Umbilical cord (tissue), 1 donor: ENCODE measurements at regions not wholly inside any gene's neighbourhood (a gene's known extent, or its start where the extent isn't known, plus 50 kb on each side); places are given as distances from the start of the nearest gene placed in this dataset.

Experiments used
- DNase-seq: peaks from one replicate; pipeline ENCODE4 v3.0.0-alpha.2; 2015; ENCODE audit warnings: low spot score

GRCh38 chr2:145680276-145680675 is 1160.4 kb upstream of the ZEB2 start:
- DNase-seq: no peak

GRCh38 chr2:145677371-145677770 is 1157.5 kb upstream of the ZEB2 start:
- no peak for DNase-seq

DNA sequence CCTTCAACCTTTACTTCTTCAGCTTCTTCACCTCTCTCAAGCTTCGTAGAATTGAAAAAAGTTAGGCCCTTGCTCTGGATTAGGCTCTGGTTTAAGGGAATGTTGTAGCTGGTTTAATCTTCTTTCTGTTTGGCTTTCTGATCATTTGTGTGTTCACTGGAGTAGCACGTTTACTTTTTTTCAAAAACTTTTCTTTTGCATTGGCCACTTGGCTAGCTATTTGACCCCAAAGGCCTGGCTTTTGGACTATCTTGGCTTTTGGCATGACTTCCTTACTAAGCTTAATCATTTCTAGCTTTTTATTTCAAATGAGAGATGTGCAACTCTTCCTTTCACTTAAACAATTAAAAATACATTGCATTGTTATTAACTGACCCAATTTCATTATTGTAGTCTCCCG is 1154.8 kb upstream of the ZEB2 start:
- DNase-seq: no peak

- DNase-seq: peak; percentile 93
These were observed 1149.4 kb upstream of the ZEB2 start for GRCh38 chr2:145669301-145669700.

DNA sequence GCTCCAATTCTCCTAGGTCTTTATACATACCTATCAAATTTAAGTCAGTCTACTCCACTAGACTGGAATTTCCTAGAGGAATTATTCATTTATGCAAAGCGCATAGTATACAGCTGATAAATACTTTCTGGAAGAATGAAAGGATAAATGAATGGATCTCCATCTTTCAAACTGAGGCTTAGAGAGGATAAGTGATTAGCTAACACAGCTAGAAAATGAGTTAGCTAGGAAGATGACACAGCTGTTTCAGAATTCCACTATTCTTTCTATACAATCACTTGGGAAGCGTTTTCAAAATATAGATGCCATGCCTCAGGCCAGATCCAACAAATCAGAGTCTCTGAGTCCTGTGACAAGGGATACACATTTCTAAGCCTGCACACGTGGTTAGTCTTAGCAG is 1146.6 kb upstream of the ZEB2 start:
- DNase-seq: peak; percentile 86

GRCh38 chr2:145657265-145657664 is 1137.3 kb upstream of the ZEB2 start:
- no peak for DNase-seq

- peak; percentile 5 for DNase-seq
These were observed 1135.3 kb upstream of the ZEB2 start for GRCh38 chr2:145655165-145655765.

GRCh38 chr2:145654746-145655145 is 1134.8 kb upstream of the ZEB2 start:
- no peak for DNase-seq

GRCh38 chr2:145654156-145654555 is 1134.2 kb upstream of the ZEB2 start:
- peak; percentile 51 for DNase-seq

GRCh38 chr2:145653553-145653952 is 1133.6 kb upstream of the ZEB2 start:
- no peak for DNase-seq

DNA sequence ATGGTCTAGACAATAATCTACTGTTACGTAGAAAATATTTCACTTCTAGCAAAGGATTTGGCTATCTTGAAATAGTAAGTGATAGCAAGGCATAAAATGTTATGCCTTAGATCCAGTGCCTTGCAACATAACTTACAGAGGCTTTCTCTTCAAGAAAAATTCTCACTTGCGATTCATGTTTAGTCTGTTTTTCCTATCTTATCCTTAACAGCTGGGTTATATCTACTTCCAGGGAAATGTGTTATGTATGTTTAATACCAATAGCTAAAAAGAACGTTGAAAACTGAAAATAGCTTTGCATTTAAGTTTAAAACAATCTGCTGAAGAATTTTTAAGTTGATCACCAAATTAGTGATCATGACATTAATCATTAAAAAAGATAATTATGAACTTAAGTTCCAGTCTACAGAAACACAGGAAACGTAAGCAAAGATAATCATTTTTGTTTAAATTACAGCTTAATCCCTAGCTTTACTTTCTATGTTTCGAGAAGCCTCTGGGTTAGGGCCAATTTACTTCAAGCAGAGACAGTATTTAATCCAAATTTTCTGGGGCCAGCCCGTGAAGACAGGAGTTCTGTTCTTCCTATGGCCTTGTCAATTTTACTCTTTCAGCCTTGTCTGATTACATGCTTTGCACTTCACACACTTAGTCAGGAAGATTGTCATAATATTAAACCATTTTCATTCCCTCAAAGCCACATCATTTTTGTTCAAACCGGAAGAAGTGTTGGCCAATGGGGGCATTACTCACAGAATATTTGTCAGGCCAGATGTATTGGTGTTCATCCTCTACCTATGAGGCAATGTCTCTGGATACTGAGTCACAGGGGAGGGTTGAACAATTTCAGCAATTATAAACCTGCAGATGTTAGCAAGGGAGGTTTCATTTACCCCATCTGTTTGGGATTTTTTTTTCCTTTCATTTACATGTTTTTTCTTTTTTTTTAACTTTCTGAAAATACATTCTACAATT is 1132.9 kb upstream of the ZEB2 start:
- peak; percentile 96 for DNase-seq

DNA sequence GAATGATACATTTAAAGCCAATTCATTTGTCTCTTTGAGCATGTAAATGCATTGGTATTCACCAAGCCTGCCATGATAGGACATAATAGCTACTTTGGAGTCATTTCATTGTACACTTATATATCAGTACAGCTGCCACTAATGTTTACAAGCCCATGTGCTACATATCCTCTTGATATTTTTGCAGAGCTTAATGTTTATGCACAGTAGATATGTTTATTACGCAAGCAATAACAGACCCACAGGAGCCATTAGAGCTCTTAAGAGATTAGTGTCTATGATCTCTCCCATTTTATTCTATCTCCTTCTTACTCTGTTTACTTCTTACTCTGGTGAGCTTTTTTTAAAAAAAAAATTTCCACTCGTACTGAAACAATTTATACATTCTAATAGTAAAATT is 1132.1 kb upstream of the ZEB2 start:
- peak; percentile 90 for DNase-seq

DNA sequence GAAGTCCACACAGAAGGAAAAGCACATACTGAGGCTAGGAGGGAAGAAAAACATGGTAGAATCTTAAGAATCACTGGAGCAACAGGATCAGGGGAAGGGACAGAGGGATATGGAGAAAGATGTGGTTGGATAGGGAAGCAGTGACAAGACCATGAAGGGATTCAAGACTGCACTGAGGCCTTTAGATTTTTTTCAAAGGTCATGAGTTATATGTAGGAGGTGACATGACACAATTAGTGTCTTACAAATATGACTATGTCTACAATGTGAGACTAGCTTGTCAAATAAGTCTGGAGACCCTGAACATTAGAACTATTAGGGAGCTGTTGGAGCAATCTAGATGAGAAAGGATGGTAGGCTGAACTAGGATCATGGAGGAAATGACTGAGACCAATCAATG is 1130.3 kb upstream of the ZEB2 start:
- no peak for DNase-seq

DNA sequence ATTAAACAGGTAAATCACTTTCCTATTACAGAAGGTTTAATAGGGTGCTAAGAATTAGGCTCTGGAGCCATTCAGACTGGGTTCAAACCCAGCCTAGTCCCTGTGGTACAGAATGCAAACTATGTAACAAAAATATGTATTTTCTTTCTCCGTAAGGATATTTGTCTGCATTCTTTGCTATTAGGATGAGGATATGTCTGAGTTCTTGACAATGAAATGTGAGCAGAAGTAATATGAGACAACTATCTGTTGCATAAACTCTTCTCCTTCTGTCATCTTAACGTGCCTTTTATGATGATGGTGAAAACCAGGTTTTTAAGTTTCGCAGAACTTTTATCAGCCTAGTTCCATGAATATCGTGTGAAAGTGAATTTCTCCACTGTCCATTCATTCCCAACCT is 1129.1 kb upstream of the ZEB2 start:
- DNase-seq: no peak

DNA sequence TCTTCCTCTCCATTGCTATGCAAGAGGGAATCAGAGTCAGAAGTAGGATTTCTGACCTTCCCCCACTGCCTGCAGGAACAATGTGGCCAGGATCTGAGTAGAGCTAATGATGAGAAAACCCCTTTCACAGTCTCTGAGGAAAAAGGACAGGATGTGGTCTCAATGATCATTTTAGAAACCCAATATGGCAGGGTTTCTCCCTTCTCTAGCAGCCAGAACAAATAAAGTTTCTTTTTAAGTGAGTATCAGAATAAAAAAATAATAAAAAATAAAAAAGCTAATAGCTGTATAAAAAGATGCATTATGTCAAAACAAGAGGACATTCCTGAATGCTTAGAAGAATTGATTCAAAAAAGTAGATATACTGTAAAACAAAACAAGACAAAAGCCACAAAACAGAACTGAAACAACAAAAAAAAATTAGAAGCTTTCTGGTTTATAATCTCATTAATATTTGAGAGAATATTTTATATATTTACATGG is 1124.9 kb upstream of the ZEB2 start:
- no peak for DNase-seq

GRCh38 chr2:145638675-145639074 is 1118.8 kb upstream of the ZEB2 start:
- no peak for DNase-seq

GRCh38 chr2:145635706-145636427 is 1115.9 kb upstream of the ZEB2 start:
- no peak for DNase-seq

- no peak for DNase-seq
These were observed 1111.6 kb upstream of the ZEB2 start for GRCh38 chr2:145631561-145631960.

DNA sequence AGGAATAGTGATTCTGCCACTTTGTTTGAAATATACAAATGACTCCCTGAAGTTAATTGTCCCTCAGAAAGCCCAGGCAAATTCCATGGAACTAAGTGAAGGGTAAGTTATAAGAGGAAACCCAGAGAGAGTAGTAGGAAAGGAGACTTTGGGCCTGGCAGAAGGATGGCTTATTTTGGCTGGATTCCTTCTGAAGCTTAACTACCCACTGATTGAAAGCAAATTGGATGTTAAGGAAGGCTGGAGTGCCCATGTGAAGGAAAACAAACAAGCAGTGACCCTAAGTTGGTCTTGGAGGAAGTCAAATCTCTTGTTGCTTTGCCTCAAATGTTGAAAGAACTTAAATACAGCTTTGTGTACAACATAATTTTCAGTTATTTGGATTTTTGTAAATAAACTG is 1106.4 kb upstream of the ZEB2 start:
- peak; percentile 23 for DNase-seq

- no peak for DNase-seq
These were observed 1105.2 kb upstream of the ZEB2 start for GRCh38 chr2:145625111-145625510.

- no peak for DNase-seq
These were observed 1103.2 kb upstream of the ZEB2 start for GRCh38 chr2:145623136-145623535.

DNA sequence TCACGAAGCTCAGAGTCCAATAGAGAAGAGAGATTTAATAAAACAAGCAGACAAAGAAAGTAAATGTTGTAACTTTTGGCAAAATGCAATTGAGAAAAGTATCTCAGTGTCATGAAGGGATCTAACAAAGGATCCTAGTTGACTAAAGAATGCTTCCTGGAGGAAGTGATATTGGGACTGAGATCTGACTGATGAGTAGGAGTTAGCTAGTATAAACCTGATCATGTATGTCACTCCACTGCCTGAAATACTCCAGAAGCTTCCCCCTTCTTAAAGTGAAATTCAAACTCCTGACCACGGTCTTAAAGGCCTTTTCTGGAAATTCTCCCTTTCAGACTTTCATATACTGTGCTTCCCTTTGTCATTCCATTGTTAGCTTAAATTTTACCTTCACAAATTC is 1102.4 kb upstream of the ZEB2 start:
- DNase-seq: no peak
